A673 (cell line): ENCODE measurements at regions not wholly inside any gene's neighbourhood (a gene's known extent, or its start where the extent isn't known, plus 50 kb on each side); places are given as distances from the start of the nearest gene placed in this dataset.

Experiments used
- BruUV-seq: library from RNA; stranded (reverse); fragments of 400-500 nt; replicated peaks from 2 replicates; lab custom pipeline; 2021; lab: Mats Ljungman, UMichigan
- CTCF ChIA-PET: fragments of 300-600 bp; sonication (Branson Sonifier 250); formaldehyde crosslinking; loops from one replicate; lab custom pipeline; 2022; ENCODE audit warnings: antibody characterized with exemption; lab: Charles Lee
- POLR2A ChIA-PET: fragments of 300-600 bp; sonication (Branson Sonifier 250); formaldehyde crosslinking; loops from one replicate; lab custom pipeline; 2022; ENCODE audit warnings: antibody characterized with exemption; ENCODE audit not compliant: low non-redundant PET; lab: Charles Lee
- DNase-seq: peaks from one replicate; pipeline ENCODE4 v3.0.0-alpha.2; 2015; ENCODE audit warnings: low spot score
- H3K27ac ChIP-seq: fragments of 200-600 bp; sonication (generic); 2 replicates; pipeline ENCODE4 v1.5.1; 2016; ENCODE audit warnings: mixed run types, low read depth, mild to moderate bottlenecking, mixed read lengths, antibody characterized with exemption, low read length; ENCODE audit not compliant: poor library complexity, severe bottlenecking
- H3K27me3 ChIP-seq: fragments of 200-600 bp; sonication (generic); replicated peaks from 2 replicates; pipeline ENCODE4 v1.6.1; 2017; ENCODE audit warnings: mixed run types, low read depth, mild to moderate bottlenecking, mixed read lengths, antibody characterized with exemption, low read length; ENCODE audit not compliant: insufficient read depth, poor library complexity
- H3K36me3 ChIP-seq: fragments of 200-600 bp; sonication (generic); 2 replicates; pipeline ENCODE4 v1.6.1; 2016; ENCODE audit warnings: mixed run types, mild to moderate bottlenecking, mixed read lengths, antibody characterized with exemption, low read length; ENCODE audit not compliant: insufficient read depth, poor library complexity, severe bottlenecking
- H3K4me1 ChIP-seq: fragments of 200-600 bp; sonication (generic); 2 replicates; pipeline ENCODE4 v1.6.1; 2017; ENCODE audit warnings: mixed run types, mild to moderate bottlenecking, mixed read lengths, antibody characterized with exemption, low read length; ENCODE audit not compliant: insufficient read depth, poor library complexity, severe bottlenecking
- H3K4me3 ChIP-seq: fragments of 200-600 bp; sonication (generic); 2 replicates; pipeline ENCODE4 v1.5.1; 2016; ENCODE audit warnings: low read depth, mixed run types, mild to moderate bottlenecking, mixed read lengths, low read length; ENCODE audit not compliant: poor library complexity, severe bottlenecking
- H3K9me3 ChIP-seq: fragments of 200-600 bp; sonication (generic); 2 replicates; pipeline ENCODE4 v1.6.1; 2016; ENCODE audit warnings: mixed run types, low read depth, mild to moderate bottlenecking, mixed read lengths, antibody characterized with exemption, low read length; ENCODE audit not compliant: poor library complexity, severe bottlenecking
- CTCF ChIP-seq: fragments of 300-800, 200-600 bp; sonication (generic); conservative IDR thresholded peaks from 2 replicates; pipeline ENCODE4 v1.5.1; 2017; ENCODE audit warnings: low read depth, mild to moderate bottlenecking, antibody characterized with exemption, low read length, moderate library complexity, mixed read lengths
- EZH2 ChIP-seq: fragments of 200-600 bp; sonication (generic); IDR thresholded peaks from 2 replicates; pipeline ENCODE4 v1.6.1; 2017; ENCODE audit warnings: borderline replicate concordance, low read depth, mild to moderate bottlenecking, mixed read lengths, antibody characterized with exemption, low read length; ENCODE audit not compliant: poor library complexity, severe bottlenecking
- intact Hi-C: fragments of 100-400 bp; cut with micrococcal nuclease; formaldehyde crosslinking; loops from one replicate; pipeline ENCODE4 v1.10.0; 2022; ENCODE audit not compliant: unreplicated experiment

- CTCF ChIA-PET: no interaction called here
Measured at GRCh38 chr15:31226021-31226420, 100.6 kb upstream of the KLF13 start.

GRCh38 chr15:31227235-31227634 lies 99.4 kb upstream of the KLF13 start:
- no peak for DNase-seq
- ChIA-PET CTCF (no interaction called here), POLR2A (no interaction called here)
- H3K27me3 ChIP-seq: no peaks in the 10 kb centered on the region
- H3K36me3 ChIP-seq: no peaks in the 10 kb centered on the region
- intact Hi-C loops: no loop called here
- H3K9me3 ChIP-seq: no peaks in the 10 kb centered on the region
- H3K27ac ChIP-seq: no peak overlapping the region
- no TSS peak for BruUV-seq
- H3K4me3 ChIP-seq: no peak overlapping the region
- no peak for TF ChIP-seq CTCF
- no peaks in the 10 kb centered on the region for H3K4me1 ChIP-seq

More at GRCh38 chr15:31226021-31226420, 100.6 kb upstream of the KLF13 start:
- intact Hi-C loops: no loop called here
- no peaks in the 10 kb centered on the region for H3K9me3 ChIP-seq
- H3K27ac ChIP-seq: no peak overlapping the region
- no peak overlapping the region for H3K4me3 ChIP-seq
- H3K4me1 ChIP-seq: no peaks in the 10 kb centered on the region
- H3K27me3 ChIP-seq: no peaks in the 10 kb centered on the region
- no TSS peak for BruUV-seq
- H3K36me3 ChIP-seq: no peaks in the 10 kb centered on the region
- POLR2A ChIA-PET: no interaction called here
- no peak for DNase-seq
- no peak for TF ChIP-seq CTCF
- TF ChIP-seq EZH2: no peak

- no peak for DNase-seq
- H3K36me3 ChIP-seq: no peaks in the 10 kb centered on the region
- no peak overlapping the region for H3K27ac ChIP-seq
- H3K27me3 ChIP-seq: no peaks in the 10 kb centered on the region
- H3K9me3 ChIP-seq: no peaks in the 10 kb centered on the region
- H3K4me1 ChIP-seq: no peaks in the 10 kb centered on the region
- CTCF ChIA-PET: no interaction called here
- TF ChIP-seq CTCF (no peak), EZH2 (no peak)
- POLR2A ChIA-PET: no interaction called here
- BruUV-seq: no TSS peak
- no peak overlapping the region for H3K4me3 ChIP-seq
- intact Hi-C loops: no loop called here
Measured at GRCh38 chr15:31228011-31228484, 98.6 kb upstream of the KLF13 start.
